Kidney glomerular epithelial cell (primary cell): ENCODE measurements at regions not wholly inside any gene's neighbourhood (a gene's known extent, or its start where the extent isn't known, plus 50 kb on each side); places are given as distances from the start of the nearest gene placed in this dataset.
A peak's percentile ranks its signal among the peaks of the same experiment; 100 is the strongest.

Experiments used
- DNase-seq: peaks from one replicate; lab custom pipeline; 2025; lab: John Stamatoyannopoulos, UW

DNA sequence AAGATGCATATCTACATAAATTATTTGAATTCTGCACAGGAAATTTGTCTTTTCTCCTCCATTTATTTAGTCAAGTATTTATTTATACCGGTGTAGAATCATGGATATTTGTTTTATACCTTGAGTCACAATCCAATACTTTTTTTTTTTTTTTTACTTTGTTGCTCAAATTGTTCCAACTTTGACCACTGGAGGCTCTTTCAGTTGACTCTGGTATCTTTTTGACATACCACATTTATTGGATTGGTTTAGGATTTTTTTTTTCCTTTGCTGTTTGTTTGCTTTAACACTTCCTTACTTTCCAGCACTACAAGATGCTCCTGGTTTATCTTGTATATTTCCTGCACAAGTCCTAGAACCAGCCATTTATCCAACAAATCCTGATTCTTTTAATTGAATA, 543.1 kb upstream of the RIOK2 start:
- no peak for DNase-seq

DNA sequence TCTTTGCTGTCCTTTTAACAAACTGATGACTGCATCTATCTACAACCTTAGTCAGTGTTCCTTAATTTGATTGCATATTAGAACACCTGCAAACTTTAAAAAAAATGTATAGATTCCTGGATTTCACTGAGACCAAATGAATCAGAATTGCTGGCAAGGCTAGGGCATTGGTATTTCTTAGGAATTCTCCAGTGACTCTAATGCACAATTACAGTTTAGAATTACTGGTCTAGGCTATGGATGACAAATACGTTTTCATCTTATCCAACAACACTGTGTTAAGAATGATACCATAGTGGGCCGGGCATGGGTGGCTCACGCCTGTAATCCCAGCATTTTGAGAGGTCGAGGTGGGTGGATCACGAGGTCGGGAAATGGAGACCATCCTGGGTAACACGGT, 545.9 kb upstream of the RIOK2 start:
- DNase-seq = no peak

DNA sequence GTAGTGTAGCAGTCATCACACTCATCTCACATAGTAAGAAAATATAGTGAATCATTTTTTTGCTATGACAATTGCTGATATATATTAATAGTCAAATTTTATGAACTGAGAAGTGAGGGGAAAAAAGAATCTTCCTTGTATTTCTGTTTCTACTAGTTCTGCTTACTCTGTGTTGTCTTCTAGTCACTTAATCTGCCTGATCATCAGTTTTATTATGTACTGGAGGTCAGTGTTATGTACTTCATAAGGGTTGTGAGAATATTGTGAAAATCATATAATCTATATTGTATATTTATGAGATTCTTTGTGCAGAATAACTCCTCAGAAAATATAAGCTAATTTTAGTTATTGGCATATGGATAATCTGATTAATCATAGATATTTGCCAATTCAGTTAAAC, 546.9 kb upstream of the RIOK2 start:
- no peak for DNase-seq

DNA sequence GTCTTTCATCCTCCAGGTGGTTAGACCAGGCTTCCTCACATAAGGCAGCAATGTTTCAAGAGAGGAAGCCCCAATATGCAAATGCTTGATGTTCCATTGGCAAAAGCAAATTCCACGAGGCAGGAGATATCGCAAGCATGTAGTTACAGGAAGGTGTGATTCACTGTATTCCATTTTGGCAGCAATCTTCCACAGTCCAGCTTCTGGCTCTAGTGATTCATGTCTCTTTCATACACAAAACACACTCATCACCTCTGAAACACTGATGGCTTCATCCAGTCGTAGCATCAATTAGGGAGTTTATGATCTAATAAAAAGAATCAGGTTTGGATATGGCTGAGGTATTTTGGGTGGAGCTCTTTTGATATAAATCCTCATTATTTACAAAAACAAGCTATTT, 552.2 kb upstream of the RIOK2 start:
- DNase-seq = peak; percentile 51

DNA sequence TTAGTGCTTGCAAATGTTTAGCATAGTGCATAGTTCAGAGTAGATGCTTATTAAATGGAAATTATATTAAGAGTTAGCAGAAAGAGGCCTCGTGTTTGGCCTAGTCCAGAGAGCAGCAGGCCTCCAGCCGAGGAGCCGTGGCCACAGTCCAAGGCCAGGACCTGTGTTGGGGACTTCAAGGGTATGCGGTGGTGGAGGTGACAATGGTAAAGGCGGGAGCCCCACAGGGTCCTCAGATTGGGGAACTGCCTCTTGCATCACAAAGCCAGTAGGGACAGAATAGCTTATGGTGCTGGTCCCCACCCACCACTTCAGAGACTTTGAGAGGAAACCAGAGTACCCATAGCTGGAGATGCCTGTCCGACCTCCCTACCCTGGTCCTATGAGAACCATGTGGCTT, 554.6 kb upstream of the RIOK2 start:
- no peak for DNase-seq

DNA sequence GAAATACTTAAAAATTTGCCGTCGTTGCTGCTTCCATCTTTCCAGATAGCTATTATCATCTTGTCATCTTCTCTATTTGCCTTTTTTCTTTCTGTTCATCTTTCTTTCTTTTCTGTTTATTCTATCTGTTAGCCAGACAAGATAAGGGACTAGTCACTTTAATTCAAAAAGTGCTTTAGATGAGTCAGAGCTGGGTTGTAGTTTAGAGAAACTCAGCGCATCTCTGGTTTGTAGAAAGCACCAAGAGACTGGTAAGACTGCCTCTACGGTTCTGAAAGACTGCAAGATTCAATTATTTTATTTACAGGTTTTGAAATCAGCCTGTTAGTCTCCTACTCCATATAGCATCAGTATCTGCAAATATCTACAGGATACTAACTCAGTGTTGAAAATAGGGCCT, 562.8 kb upstream of the RIOK2 start:
- no peak for DNase-seq

DNA sequence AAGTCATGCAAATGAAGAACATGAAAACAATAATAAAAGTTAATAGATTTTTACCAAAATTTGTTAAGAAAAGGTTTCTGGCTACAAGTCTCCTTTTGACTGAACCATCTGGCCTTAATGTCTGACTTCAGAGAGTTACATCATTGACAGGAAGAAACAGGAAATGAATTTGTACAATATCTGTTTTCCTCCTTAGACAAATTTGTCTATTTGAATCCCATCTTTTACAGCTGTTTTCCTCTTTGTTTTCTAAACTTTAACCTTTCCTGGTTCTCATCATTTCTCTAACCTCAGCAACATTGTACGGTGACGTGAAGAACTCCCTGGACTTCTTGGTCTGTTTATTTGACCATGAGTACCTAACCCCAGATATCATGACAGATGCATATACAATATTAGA, 567.5 kb upstream of the RIOK2 start:
- no peak for DNase-seq

DNA sequence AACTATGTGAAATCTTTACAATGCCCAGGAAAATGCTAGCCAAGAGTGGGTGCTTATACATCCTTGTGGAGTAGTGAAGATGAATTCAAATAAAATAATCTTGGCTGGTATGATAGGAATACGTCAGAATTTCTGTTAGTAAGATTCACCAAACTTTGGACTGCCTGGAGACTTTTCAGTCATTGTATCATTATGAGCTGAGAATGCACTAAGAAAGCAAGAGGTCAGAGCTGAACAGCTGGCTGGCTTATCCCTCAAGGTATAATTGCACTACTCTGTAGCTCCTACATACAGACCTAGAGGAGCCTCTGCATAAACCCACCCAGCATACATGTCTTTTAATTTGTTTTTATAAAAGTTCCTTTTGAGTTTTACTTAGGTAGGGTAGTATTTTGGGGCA, 568.5 kb upstream of the RIOK2 start:
- no peak for DNase-seq

DNA sequence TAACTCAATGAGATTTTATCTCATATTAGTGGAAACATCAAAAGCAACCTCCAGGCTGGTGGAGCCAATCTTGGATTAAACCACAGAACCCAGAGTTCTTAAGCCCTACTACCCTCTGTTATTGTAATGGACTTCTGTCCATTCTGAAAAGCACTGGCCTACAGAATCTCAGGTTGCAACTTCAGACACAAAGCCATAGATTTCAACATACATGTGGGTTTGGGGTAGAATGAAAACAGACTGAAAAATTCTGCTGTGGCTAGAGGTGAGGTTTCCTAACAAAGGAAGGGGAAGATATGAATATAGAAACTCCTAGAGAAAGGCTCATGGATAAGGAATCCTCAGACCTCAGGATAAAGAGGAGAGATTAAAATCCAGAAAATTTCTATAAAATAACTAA, 569.8 kb upstream of the RIOK2 start:
- DNase-seq = no peak

DNA sequence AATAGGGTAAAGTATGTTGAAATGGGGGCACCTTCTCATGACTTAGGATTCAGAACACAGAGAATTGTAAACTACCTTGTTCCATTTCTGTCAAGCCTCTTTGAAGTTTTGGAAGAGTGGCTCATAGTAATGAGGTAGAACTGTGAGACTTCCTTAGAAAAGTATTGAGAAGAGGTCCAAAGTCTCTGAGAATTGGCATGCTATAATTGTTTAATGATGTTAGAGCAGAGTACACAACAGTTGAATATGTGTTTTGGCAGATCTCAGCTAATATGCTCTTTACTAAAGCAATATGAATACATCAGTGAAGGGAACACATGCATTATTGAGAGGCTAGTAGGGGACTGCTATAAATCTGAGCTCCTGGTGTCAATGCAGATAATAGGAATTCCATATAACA, 579.4 kb upstream of the RIOK2 start:
- no peak for DNase-seq

DNA sequence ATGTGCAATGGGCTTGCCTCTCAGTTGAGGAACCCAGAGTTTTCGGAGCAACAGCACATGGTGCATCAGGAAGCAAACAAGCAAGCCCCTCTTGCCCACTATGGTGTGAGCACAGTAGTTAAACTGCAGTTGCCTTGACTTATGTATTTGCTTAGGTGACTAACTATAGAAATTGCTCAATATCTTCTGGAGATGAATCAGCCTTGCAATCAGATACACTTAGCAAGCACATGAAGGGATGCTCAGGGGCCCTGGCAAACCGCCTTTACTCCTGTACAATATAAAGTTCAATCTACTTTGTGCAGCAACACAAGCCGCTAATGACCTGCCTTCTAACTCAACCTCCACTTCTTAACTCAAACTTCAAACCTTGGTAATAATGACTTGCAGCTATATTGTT, 581.7 kb upstream of the RIOK2 start:
- no peak for DNase-seq

DNA sequence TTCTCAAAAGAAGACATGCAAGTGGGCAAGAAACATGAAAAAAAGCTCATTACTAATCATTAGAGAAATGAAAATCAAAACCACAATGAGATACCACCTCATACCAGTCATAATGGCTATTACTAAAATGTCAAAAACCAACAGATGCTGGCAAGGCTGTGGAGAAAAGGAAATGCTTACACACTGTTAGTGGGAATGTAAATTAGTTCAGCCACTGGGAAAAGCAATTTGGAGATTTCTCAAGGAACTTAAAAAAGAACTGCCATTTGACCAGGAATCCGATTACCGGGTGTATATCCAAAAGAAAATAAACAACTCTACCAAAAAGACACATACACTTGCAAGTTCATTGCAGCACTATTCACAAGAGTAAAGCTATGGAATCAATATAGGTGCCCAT, 595.4 kb upstream of the RIOK2 start:
- DNase-seq = no peak

DNA sequence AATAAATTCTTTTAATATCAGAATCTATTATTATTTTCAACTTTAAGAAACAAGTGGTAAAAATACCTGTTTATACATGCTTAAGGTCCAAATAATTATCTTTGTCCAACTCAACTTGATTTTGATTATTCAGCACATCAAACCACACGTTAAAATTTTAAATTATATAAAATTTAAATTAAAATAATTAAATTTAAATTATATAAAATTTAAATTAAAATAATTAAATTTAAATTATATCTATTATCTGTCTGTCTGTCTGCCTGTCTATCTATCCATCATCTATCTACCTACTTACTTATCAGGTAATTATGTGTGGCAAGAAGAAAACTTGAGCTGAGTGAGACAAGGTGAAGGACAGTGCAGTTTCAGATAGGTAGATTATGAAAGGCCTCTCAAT, 605.3 kb upstream of the RIOK2 start:
- DNase-seq = no peak

DNA sequence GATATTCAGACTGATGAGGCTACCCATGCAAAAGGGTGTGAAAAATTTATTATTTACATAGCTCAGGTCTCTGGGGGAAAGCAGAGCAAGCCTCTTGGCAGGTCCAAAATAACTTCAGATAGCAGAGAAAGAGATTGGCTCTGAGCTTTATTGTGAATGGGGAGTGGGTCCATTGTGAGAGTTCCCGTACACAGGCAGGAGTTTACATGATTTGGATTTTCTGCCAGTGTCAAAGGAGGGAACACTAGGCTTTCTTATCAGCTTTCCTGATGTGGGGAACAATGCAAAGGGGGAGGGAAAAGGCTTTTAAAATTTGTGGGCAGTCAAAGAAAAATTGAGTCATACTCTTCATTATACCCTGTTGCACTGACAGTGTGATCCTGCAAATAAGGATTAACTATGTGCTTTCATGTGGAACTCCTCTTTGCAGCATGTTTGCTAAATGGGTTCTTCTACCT, 615.0 kb upstream of the RIOK2 start:
- peak; percentile 24 for DNase-seq

DNA sequence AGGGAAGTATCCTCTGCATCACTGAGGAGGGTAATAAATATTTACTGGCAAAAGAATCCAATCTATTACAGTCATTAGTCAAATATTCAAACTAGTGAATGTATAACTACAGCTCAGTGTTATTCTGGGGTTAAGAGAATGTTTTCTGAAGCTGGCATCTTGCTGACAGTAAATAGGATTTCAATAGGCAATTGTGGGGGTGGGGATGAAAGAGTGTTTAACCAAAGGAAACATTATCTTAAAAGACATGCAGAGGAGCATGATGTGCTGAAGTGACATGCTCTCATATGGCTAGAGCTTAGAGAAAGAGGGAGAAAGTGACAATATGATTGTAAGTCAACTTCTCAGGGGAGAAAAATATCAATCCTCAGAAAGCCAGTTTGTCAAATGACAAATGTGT, 618.4 kb upstream of the RIOK2 start:
- DNase-seq = peak; percentile 48

DNA sequence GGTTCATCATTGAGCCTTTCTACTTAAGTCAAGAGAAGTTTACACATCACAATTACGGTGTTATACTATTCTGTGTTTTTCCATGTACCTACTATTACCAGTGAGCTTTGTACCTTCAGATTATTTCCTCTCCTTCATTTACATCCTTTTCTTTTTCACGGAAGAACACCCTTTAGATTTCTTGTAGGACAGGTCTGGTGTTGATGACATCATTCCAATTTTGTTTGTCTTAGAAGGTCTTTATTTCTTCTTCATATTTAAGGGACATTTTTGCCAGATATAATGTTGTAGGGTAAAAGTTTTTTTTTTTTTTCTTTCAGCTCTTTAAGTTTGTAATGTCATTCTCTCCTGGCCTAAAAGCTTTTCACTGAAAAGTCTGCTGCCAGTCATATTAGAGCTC, 637.1 kb upstream of the RIOK2 start:
- DNase-seq = no peak

DNA sequence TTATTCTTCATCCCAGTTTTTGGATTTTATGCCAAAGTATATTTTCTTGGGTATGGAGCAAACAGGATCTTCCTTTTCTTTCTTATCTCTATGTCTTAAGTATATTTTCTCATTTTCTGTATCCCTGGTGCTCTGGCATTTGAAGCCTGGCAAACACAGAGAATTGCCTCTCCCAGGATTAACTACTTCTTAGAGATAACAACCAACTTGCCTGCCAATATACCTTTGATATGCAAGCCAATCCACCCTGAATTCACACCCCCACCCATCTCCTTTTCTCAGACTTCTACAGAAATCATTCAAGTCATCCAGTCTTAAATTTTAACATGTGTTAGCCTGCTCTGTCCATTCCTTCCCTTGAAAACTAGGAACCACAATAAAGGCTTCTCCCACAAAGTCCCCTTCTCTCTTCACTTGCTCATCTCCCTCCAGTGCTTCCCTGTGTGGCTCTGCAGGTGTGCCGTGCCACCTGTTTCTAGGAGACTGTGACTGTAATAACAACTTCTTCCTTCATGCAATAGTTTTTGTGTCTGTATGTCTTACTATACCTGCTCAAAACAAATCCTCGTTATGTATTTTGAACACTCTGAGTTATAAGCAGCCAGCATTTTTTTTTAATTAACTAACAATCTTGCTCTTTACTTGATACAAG, 649.7 kb upstream of the RIOK2 start:
- DNase-seq = no peak

DNA sequence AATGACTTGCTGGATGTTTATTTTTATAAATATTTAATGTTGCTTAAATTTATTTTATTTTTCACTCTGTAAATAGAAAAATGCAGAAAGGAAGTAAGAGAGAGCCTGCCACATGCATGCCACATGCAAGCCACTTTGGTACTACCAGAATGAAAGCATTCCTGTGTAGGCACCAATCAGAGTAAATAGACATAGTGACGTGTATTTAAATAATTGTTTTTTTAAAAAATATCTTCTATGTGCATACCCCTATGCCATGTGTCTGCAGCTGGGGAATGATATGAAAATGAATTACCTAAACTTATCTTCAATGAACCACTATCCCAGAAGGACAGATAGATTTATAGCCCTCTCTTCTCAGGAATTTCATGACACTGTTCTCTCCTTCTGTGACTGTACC, 651.5 kb upstream of the RIOK2 start:
- DNase-seq = no peak

DNA sequence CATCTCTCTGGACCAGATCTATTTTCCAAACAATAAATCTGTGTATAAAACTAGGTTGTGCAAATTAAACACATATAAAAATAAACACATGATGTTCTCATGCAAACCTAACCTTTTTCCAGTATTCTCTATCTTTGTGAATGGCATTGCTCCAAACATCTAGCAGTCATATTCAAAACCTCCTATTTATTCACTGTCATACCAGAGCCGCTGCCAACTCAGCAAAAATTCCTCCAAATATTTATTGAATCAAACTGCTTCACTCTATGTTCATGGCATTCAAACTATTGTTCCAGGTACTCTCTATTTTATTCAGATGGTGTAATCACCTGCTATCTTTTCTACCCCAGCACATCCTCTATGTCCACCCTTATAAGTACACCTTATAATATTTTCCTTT, 652.1 kb upstream of the RIOK2 start:
- no peak for DNase-seq

DNA sequence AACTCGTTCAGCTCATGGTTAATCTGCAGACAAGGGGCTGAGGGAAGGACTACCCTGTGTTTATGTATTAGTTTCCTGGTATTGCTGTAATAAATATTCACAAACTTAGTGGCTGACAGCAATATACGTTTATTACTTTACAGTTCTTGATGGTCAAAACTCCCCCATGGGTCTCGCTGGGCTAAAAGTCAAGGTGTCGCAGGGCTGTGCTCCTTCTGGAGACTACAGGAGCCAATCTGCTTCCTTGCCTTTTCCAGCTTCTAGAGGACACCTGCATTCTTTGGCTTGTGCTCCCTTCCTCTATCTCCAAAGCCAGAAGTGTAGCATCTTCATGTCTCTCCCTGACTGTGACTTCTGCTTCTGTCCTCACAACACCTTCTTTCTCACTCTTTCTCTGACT, 653.8 kb upstream of the RIOK2 start:
- no peak for DNase-seq

DNA sequence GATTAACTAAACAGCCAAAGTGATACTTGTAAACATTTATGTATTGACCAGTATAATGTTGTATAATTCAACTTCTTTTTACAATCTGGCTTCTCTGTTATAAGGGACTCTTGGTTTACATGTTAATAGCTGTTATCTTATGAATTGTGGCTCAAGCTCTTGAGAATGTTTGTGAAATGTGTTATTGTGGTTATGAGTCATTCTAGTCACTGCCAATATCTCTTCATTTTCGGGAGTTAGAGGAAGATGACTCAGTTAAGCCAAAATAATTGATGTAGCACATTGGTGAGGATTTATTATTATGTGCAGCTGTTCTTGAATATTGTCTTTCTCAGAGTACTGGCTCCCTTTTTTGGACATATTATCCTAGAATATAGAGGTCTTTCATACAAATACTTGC, 655.2 kb upstream of the RIOK2 start:
- peak; percentile 89 for DNase-seq

DNA sequence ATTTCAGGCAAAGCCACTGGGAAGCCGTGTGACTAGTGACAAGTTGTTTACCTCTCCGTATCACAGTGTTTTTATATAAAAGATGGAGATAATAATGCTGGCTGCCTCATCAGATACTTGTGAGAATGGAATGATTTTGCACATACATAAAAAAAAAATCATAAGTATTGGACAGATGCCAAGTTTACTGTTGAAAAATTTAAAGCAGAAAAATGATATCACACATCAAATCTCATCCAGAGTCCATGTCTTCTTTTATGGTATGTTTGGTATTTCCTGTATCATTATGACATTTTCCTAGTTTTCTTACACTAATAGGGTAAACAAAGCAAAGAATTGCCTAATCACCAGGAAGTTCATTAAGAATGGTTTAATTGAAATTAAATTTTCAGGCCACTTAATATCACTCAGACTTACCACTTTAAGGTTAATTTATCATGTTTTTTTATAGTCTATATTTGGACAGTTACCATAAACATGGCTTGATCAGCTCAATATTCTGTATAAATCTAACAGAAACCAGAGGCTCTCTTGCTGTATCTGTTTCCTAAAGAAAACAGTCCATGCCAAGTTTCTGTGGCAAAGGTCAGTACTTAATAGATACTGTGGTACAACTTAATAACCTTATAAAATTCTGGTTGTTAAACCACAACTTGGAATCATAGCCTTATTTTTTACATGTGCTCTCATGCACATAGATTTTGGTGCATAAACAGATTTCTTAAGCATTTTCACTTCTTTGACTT, 656.5 kb upstream of the RIOK2 start:
- DNase-seq = peak; percentile 1

DNA sequence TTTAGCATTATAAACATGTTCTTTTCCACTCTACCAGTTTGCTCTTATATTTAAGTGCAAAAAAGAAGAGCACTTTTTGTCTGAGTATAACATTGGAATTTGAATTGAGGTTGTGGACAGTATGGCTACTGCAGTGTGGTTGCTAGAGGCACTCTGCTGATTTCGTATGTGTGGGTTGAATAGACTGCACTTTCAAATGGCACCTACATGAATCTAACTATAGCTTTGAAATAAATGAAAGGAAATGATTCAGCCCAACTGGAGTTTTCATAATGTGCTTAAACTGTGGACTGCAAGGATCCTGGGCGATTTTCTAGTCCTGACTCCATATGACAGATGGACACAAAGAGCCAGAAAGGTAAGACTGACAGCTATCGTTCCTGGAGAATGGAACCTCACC, 657.6 kb upstream of the RIOK2 start:
- DNase-seq = no peak

DNA sequence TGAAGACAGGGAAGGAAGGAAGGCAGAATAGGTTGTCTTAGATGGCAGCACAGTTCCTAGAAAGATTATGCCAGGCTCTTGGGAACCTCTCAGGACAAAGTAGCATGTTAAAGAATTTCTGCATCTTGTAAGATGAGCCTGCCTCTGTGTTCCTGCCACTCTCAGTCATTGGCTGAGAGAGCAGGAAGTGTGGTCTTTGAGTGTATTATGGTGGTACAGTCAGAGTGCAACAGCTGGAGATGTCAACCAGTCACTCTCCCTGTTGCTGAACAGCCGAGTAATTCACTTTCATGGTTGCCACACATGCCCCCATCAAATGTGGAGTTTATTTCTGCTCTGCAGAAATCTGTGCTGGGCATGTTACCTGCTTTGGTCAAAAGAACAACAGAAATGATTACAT, 659.6 kb upstream of the RIOK2 start:
- DNase-seq = no peak
